K562 (cell line): ENCODE measurements at regions not wholly inside any gene's neighbourhood (a gene's known extent, or its start where the extent isn't known, plus 50 kb on each side); places are given as distances from the start of the nearest gene placed in this dataset.

Source experiments
- ATAC-seq: fragments of 200-7000 bp; cut with Tn5 transposase; 3 replicates; pipeline ENCODE4 v1.9.1; 2020; ENCODE audit warnings: moderate library complexity
- BruUV-seq: library from RNA; stranded (reverse); fragments of 400-500 nt; replicated peaks from 2 replicates; lab custom pipeline; 2021; lab: Mats Ljungman, UMichigan
- CTCF ChIA-PET: fragments of 300-600 bp; formaldehyde crosslinking; extraction: SDS; loops from one replicate; lab custom pipeline; 2021; ENCODE audit warnings: low intra/inter-chr PET ratio; lab: Yijun Ruan, JAX
- POLR2A ChIA-PET: fragments of 300-600, 350-650 bp; sonication (Branson Sonifier 250); formaldehyde crosslinking; extraction: SDS; loops from one replicate; lab custom pipeline; 2021; ENCODE audit warnings: antibody characterized with exemption, inconsistent platforms; lab: Yijun Ruan, JAX
- DNase-seq, 4 experiments: peaks; one replicate each; pipeline versions ENCODE4 v3.0.0 to v3.0.0-alpha.2; 2011 to 2018; ENCODE audit warnings: low spot score in 3 of 4, mixed read lengths in 3 of 4; ENCODE audit errors: extremely low read depth in 1 of 4
- FAIRE-seq: peaks from 2 replicates; lab custom pipeline; 2011; peaks lifted over from hg19 to GRCh38; lab: Jason Lieb, UNC
- H2AFZ ChIP-seq: 2 replicates; pipeline ENCODE4 v1.6.0; 2011; ENCODE audit warnings: low read depth, low read length, control low read depth, inconsistent platforms
- H3K27ac ChIP-seq: fragments of 200-600 bp; 3 replicates; pipeline ENCODE4 v1.8.0; 2011; ENCODE audit warnings: low read depth, mild to moderate bottlenecking, control low read depth, inconsistent platforms, low read length, moderate library complexity, mixed read lengths; ENCODE audit errors: extremely low read depth
- H3K27me3 ChIP-seq, 2 experiments: fragments of 300-600 bp in 1 of 2; 2 replicates in 1 of 2; 3 replicates in 1 of 2; pipeline versions ENCODE4 v1.6.0 to v1.8.0; 2011; ENCODE audit warnings: inconsistent platforms in 2 of 2, low read length in 2 of 2, mild to moderate bottlenecking in 1 of 2, mixed read lengths in 1 of 2, moderate library complexity in 1 of 2; ENCODE audit not compliant: control insufficient read depth in 2 of 2, insufficient read depth in 2 of 2
- H3K36me3 ChIP-seq: fragments of 300-600 bp; 3 replicates; pipeline ENCODE4 v1.8.0; 2011; ENCODE audit warnings: mild to moderate bottlenecking, low read length, inconsistent platforms; ENCODE audit not compliant: control insufficient read depth, insufficient read depth
- H3K4me1 ChIP-seq, 2 experiments: fragments of 200-600 bp in 1 of 2; replicated peaks in 1 of 2; 2 replicates in 1 of 2; 3 replicates in 1 of 2; pipeline versions ENCODE4 v1.5.1 to v1.8.0; 2011; ENCODE audit warnings: inconsistent platforms in 2 of 2, low read length in 2 of 2, mild to moderate bottlenecking in 1 of 2, mixed read lengths in 1 of 2, moderate library complexity in 1 of 2; ENCODE audit not compliant: control insufficient read depth in 2 of 2, insufficient read depth in 2 of 2
- H3K4me2 ChIP-seq: 2 replicates; pipeline ENCODE4 v1.6.1; 2011; ENCODE audit warnings: low read length, control low read depth, inconsistent platforms, mixed read lengths; ENCODE audit not compliant: insufficient read depth
- H3K4me3 ChIP-seq: fragments of 200-600 bp; sonication (generic), shearing (Covaris generic); 2 replicates; pipeline ENCODE4 v1.5.1; 2016; ENCODE audit warnings: control low read depth, inconsistent platforms
- H3K79me2 ChIP-seq: fragments of 200-600 bp; 3 replicates; pipeline ENCODE4 v1.8.0; 2011; ENCODE audit warnings: low read length, inconsistent platforms; ENCODE audit not compliant: control insufficient read depth, insufficient read depth
- H3K9ac ChIP-seq, 2 experiments: 2 replicates each; pipeline versions ENCODE4 v1.6.0 to v1.6.1; 2011; ENCODE audit warnings: low read depth in 2 of 2, low read length in 2 of 2, control low read depth in 1 of 2, inconsistent platforms in 1 of 2, mild to moderate bottlenecking in 1 of 2, mixed read lengths in 1 of 2; ENCODE audit not compliant: insufficient read depth in 1 of 2
- H3K9me1 ChIP-seq: one replicate; pipeline ENCODE4 v1.6.0; 2011; ENCODE audit warnings: inconsistent platforms, mild to moderate bottlenecking, low read length, moderate library complexity; ENCODE audit not compliant: control insufficient read depth, insufficient read depth
- H3K9me3 ChIP-seq: replicated peaks from 2 replicates; pipeline ENCODE4 v1.5.1; 2011; ENCODE audit warnings: low read depth, low read length, inconsistent platforms; ENCODE audit not compliant: control insufficient read depth, insufficient read depth
- H4K20me1 ChIP-seq: replicated peaks from 2 replicates; pipeline ENCODE4 v1.6.1; 2011; ENCODE audit warnings: low read length, inconsistent platforms, mixed read lengths; ENCODE audit not compliant: control insufficient read depth, insufficient read depth
- ARNT ChIP-seq, 2 experiments: fragments of 450-650 bp; IDR thresholded peaks; 2 replicates each; pipeline ENCODE4 v1.6.1; 2016; ENCODE audit warnings: mild to moderate bottlenecking in 1 of 2
- CAMTA2 ChIP-seq: fragments of 250-450 bp; sonication (Bioruptor Pico); conservative IDR thresholded peaks from 2 replicates; pipeline ENCODE4 v1.5.1; 2022
- FOS ChIP-seq: IDR thresholded peaks from 3 replicates; pipeline ENCODE4 v1.6.1; 2011; ENCODE audit not compliant: insufficient read length; ENCODE audit errors: extremely low read depth
- NCOA2 ChIP-seq, 2 experiments: fragments of 450-650 bp; IDR thresholded peaks; 2 replicates each; pipeline ENCODE4 v1.6.1; 2018; ENCODE audit warnings: mild to moderate bottlenecking in 2 of 2, moderate library complexity in 1 of 2; ENCODE audit not compliant: partially characterized antibody in 2 of 2
- SMC3 ChIP-seq: conservative IDR thresholded peaks from 2 replicates; pipeline ENCODE4 v1.6.1; 2011; ENCODE audit warnings: low read depth, low read length, improper control_type of control experiment; ENCODE audit not compliant: insufficient read depth
- XRCC5 ChIP-seq: fragments of 200-400 bp; formaldehyde crosslinking; IDR thresholded peaks from 2 replicates; pipeline ENCODE4 v1.6.1; 2017; ENCODE audit warnings: low read depth, mild to moderate bottlenecking, low read length
- ZNF583 ChIP-seq: fragments of 250-450 bp; sonication (Bioruptor Pico); IDR thresholded peaks from 2 replicates; pipeline ENCODE4 v1.4.0; 2020
- ZNF696 ChIP-seq: fragments of 250-450 bp; sonication (Bioruptor Pico); conservative IDR thresholded peaks from 2 replicates; pipeline ENCODE4 v1.4.0; 2020; ENCODE audit warnings: mild to moderate bottlenecking, moderate library complexity
- ZNF764 ChIP-seq: fragments of 250-450 bp; sonication (Bioruptor Pico); IDR thresholded peaks from 2 replicates; pipeline ENCODE4 v1.4.0; 2020; ENCODE audit warnings: low read depth, mild to moderate bottlenecking, moderate library complexity
- ZSCAN29 ChIP-seq: fragments of 450-650 bp; IDR thresholded peaks from 2 replicates; pipeline ENCODE4 v1.6.1; 2017
- WGBS: fragments of 100-300 bp; shearing (Covaris generic); methylation state at CpG from one replicate; pipeline ENCODE4 v1.1.6; 2016; ENCODE audit warnings: low coverage, mixed read lengths; ENCODE audit not compliant: insufficient coverage; ENCODE audit errors: missing lambda C conversion rate; 5-methylcytosine and 5-hydroxymethylcytosine counted together
- in situ Hi-C: fragments of 300-500 bp; cut with MboI; formaldehyde crosslinking; loops from 4 replicates; pipeline ENCODE4 v1.15.0; 2018; ENCODE audit warnings: inconsistent platforms, mixed read lengths
- intact Hi-C: fragments of 100-400 bp; cut with micrococcal nuclease; formaldehyde crosslinking; loops from 2 replicates; pipeline ENCODE4 v1.14.2; 2022
- TF ChIP-seq, protein P1 (sequence below): fragments of 150-350 bp; conservative IDR thresholded peaks from 2 replicates; pipeline ENCODE4 v1.6.1; 2014; ENCODE audit warnings: low read length
- TF ChIP-seq, protein P2 (sequence below): fragments of 250-450 bp; sonication (Bioruptor Pico); IDR thresholded peaks from 2 replicates; pipeline ENCODE4 v1.5.0; 2021
- TF ChIP-seq, protein P3 (sequence below): fragments of 250-450 bp; sonication (Bioruptor Pico); IDR thresholded peaks from 2 replicates; pipeline ENCODE4 v1.4.0; 2020; ENCODE audit warnings: mild to moderate bottlenecking, moderate library complexity, borderline replicate concordance
- TF ChIP-seq, protein P4 (sequence below): sonication (generic); formaldehyde crosslinking; IDR thresholded peaks from 2 replicates; pipeline ENCODE4 v1.8.1; 2023; ENCODE audit warnings: mild to moderate bottlenecking, missing genetic modification reagents

DNA sequence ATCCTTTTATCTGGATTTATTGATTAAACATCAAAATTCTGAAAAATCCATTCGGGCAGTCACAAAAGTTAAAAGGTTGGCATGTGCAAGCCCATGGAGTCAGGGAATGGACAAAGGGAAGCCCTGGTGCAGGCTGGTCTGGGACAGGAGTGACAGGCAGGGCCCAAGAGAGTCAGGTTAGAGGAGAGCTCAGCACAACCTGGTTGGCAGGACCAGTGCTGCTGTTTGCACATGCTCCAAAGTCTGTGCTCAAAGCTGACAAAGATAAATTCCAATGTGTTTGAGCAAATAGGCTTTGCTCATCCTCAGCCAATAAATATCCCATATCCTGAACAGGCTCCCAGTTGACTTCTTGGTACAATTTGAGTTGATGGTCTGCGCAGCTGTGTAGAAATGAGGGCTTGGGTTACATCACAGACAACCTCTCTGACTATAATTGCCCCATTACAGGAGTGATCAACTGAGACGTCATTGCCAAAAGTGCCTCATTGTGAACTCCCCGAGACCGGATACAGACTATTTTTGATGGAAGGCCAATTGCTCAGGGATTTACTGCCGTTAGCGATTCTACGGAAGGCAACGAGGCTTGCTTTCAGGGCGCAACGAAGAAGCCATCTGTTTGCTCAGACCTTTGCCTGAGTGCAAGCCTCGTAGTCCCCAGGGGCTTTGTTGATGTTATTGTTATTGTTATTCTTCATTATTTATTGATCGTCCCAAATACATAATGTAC lies 1008.1 kb upstream of the TENM3 start:
- ChIA-PET POLR2A (no interaction called here), CTCF (no interaction called here)
- no peaks in the 10 kb centered on the region for H3K79me2 ChIP-seq
- H3K27ac ChIP-seq = no peak overlapping the region
- H4K20me1 ChIP-seq = no peaks in the 10 kb centered on the region
- H2AFZ ChIP-seq = no peak overlapping the region
- WGBS = 2% methylated on average over 13 of the region's 13 CpGs
- H3K4me2 ChIP-seq = no peak overlapping the region
- no peak overlapping the region for H3K9ac ChIP-seq
- FAIRE-seq = no peak
- in situ Hi-C loops (no loop called here), intact Hi-C loops (no loop called here)
- no peak overlapping the region for H3K4me3 ChIP-seq
- ATAC-seq = no peak
- no peaks in the 10 kb centered on the region for H3K27me3 ChIP-seq
- H3K9me3 ChIP-seq = no peaks in the 10 kb centered on the region
- BruUV-seq = no TSS peak
- H3K4me1 ChIP-seq = no peaks in the 10 kb centered on the region
- DNase-seq = no peak
- no peaks in the 10 kb centered on the region for H3K36me3 ChIP-seq
- no peaks in the 10 kb centered on the region for H3K9me1 ChIP-seq
- TF ChIP-seq NCOA2 (IDR thresholded peaks at IDR 0.05; ENCODE audit: partially characterized antibody in 2 of 2) = no peak
- TF ChIP-seq ZNF583 (CRISPR knock-in tag) = no peak
- TF ChIP-seq, protein P1, sequence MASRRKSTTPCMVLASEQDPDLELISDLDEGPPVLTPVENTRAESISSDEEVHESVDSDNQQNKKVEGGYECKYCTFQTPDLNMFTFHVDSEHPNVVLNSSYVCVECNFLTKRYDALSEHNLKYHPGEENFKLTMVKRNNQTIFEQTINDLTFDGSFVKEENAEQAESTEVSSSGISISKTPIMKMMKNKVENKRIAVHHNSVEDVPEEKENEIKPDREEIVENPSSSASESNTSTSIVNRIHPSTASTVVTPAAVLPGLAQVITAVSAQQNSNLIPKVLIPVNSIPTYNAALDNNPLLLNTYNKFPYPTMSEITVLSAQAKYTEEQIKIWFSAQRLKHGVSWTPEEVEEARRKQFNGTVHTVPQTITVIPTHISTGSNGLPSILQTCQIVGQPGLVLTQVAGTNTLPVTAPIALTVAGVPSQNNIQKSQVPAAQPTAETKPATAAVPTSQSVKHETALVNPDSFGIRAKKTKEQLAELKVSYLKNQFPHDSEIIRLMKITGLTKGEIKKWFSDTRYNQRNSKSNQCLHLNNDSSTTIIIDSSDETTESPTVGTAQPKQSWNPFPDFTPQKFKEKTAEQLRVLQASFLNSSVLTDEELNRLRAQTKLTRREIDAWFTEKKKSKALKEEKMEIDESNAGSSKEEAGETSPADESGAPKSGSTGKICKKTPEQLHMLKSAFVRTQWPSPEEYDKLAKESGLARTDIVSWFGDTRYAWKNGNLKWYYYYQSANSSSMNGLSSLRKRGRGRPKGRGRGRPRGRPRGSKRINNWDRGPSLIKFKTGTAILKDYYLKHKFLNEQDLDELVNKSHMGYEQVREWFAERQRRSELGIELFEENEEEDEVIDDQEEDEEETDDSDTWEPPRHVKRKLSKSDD = no peak
- TF ChIP-seq, protein P2, sequence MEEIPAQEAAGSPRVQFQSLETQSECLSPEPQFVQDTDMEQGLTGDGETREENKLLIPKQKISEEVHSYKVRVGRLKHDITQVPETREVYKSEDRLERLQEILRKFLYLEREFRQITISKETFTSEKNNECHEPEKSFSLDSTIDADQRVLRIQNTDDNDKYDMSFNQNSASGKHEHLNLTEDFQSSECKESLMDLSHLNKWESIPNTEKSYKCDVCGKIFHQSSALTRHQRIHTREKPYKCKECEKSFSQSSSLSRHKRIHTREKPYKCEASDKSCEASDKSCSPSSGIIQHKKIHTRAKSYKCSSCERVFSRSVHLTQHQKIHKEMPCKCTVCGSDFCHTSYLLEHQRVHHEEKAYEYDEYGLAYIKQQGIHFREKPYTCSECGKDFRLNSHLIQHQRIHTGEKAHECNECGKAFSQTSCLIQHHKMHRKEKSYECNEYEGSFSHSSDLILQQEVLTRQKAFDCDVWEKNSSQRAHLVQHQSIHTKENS = no peak
- TF ChIP-seq, protein P3, sequence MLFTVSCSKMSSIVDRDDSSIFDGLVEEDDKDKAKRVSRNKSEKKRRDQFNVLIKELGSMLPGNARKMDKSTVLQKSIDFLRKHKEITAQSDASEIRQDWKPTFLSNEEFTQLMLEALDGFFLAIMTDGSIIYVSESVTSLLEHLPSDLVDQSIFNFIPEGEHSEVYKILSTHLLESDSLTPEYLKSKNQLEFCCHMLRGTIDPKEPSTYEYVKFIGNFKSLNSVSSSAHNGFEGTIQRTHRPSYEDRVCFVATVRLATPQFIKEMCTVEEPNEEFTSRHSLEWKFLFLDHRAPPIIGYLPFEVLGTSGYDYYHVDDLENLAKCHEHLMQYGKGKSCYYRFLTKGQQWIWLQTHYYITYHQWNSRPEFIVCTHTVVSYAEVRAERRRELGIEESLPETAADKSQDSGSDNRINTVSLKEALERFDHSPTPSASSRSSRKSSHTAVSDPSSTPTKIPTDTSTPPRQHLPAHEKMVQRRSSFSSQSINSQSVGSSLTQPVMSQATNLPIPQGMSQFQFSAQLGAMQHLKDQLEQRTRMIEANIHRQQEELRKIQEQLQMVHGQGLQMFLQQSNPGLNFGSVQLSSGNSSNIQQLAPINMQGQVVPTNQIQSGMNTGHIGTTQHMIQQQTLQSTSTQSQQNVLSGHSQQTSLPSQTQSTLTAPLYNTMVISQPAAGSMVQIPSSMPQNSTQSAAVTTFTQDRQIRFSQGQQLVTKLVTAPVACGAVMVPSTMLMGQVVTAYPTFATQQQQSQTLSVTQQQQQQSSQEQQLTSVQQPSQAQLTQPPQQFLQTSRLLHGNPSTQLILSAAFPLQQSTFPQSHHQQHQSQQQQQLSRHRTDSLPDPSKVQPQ (CRISPR knock-in tag) = no peak
- no peak for TF ChIP-seq CAMTA2 (CRISPR knock-in tag)
- TF ChIP-seq ZNF696 (CRISPR knock-in tag) = no peak
- TF ChIP-seq, protein P4, sequence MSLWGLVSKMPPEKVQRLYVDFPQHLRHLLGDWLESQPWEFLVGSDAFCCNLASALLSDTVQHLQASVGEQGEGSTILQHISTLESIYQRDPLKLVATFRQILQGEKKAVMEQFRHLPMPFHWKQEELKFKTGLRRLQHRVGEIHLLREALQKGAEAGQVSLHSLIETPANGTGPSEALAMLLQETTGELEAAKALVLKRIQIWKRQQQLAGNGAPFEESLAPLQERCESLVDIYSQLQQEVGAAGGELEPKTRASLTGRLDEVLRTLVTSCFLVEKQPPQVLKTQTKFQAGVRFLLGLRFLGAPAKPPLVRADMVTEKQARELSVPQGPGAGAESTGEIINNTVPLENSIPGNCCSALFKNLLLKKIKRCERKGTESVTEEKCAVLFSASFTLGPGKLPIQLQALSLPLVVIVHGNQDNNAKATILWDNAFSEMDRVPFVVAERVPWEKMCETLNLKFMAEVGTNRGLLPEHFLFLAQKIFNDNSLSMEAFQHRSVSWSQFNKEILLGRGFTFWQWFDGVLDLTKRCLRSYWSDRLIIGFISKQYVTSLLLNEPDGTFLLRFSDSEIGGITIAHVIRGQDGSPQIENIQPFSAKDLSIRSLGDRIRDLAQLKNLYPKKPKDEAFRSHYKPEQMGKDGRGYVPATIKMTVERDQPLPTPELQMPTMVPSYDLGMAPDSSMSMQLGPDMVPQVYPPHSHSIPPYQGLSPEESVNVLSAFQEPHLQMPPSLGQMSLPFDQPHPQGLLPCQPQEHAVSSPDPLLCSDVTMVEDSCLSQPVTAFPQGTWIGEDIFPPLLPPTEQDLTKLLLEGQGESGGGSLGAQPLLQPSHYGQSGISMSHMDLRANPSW = no peak
- TF ChIP-seq ARNT (IDR thresholded peaks at IDR 0.05) = no peak
- no peak for TF ChIP-seq XRCC5
- TF ChIP-seq SMC3 = no peak
- TF ChIP-seq ZNF764 = no peak
- TF ChIP-seq FOS = no peak
- TF ChIP-seq ZSCAN29 = no peak
